OCI-LY7 (cell line): ENCODE measurements at regions not wholly inside any gene's neighbourhood (a gene's known extent, or its start where the extent isn't known, plus 50 kb on each side); places are given as distances from the start of the nearest gene placed in this dataset.
"Not testable (repeated sequence)": the region's sequence is repeated elsewhere in the genome, so short reads cannot be mapped to it uniquely, and the experiment has no call there.

ENCODE experiments used
- BruUV-seq: library from RNA; stranded (reverse); fragments of 400-500 nt; replicated peaks from 2 replicates; lab custom pipeline; 2021; lab: Mats Ljungman, UMichigan
- CTCF ChIA-PET: fragments of 300-600 bp; sonication (Branson Sonifier 250); formaldehyde crosslinking; loops from one replicate; lab custom pipeline; 2022; ENCODE audit warnings: antibody characterized with exemption; ENCODE audit not compliant: unreplicated experiment; lab: Charles Lee
- POLR2A ChIA-PET: fragments of 300-600 bp; sonication (Branson Sonifier 250); formaldehyde crosslinking; loops from one replicate; lab custom pipeline; 2022; ENCODE audit warnings: antibody characterized with exemption; lab: Charles Lee
- DNase-seq: peaks from one replicate; pipeline ENCODE4 v3.0.0-alpha.2; 2015; ENCODE audit warnings: low spot score
- H2AFZ ChIP-seq: fragments of 200-600 bp; sonication (generic), shearing (Covaris generic); 2 replicates; pipeline ENCODE4 v1.6.1; 2014; ENCODE audit warnings: mild to moderate bottlenecking, antibody characterized with exemption, low read length, moderate library complexity
- H3K27ac ChIP-seq: fragments of 200-600 bp; sonication (generic); 2 replicates; pipeline ENCODE4 v1.5.1; 2014; ENCODE audit warnings: mixed run types, low read depth, mild to moderate bottlenecking, moderate library complexity, low read length, inconsistent platforms; ENCODE audit not compliant: poor library complexity, severe bottlenecking
- H3K36me3 ChIP-seq: fragments of 200-600 bp; sonication (generic); 2 replicates; pipeline ENCODE4 v1.6.1; 2014; ENCODE audit warnings: mild to moderate bottlenecking, antibody characterized with exemption, low read length, moderate library complexity, mixed read lengths; ENCODE audit not compliant: insufficient read depth
- H3K4me1 ChIP-seq: fragments of 200-600 bp; sonication (generic); 2 replicates; pipeline ENCODE4 v1.5.1; 2014; ENCODE audit warnings: mild to moderate bottlenecking, low read length; ENCODE audit not compliant: insufficient read depth, poor library complexity, severe bottlenecking
- H3K4me2 ChIP-seq: fragments of 200-600 bp; sonication (generic); 2 replicates; pipeline ENCODE4 v1.6.1; 2014; ENCODE audit warnings: mild to moderate bottlenecking, low read length
- H3K4me3 ChIP-seq: fragments of 200-600 bp; sonication (generic); 2 replicates; pipeline ENCODE4 v1.5.1; 2014; ENCODE audit warnings: mild to moderate bottlenecking, low read depth, low read length; ENCODE audit not compliant: poor library complexity, severe bottlenecking
- H3K79me2 ChIP-seq: fragments of 200-600 bp; sonication (generic); 2 replicates; pipeline ENCODE4 v1.6.1; 2016; ENCODE audit warnings: low read depth, mild to moderate bottlenecking, low read length, moderate library complexity, mixed read lengths; ENCODE audit not compliant: insufficient read depth
- H3K9me2 ChIP-seq: fragments of 200-600 bp; sonication (generic); 2 replicates; pipeline ENCODE4 v1.6.1; 2016; ENCODE audit warnings: mild to moderate bottlenecking, low read length, mixed read lengths; ENCODE audit not compliant: insufficient read depth
- H3K9me3 ChIP-seq: fragments of 200-600 bp; sonication (generic); 2 replicates; pipeline ENCODE4 v1.6.1; 2014; ENCODE audit warnings: mild to moderate bottlenecking, mixed run types, low read length, mixed read lengths
- H4K20me1 ChIP-seq: fragments of 200-600 bp; sonication (generic); 2 replicates; pipeline ENCODE4 v1.6.1; 2014; ENCODE audit warnings: mild to moderate bottlenecking, antibody characterized with exemption, low read length, moderate library complexity, mixed read lengths; ENCODE audit not compliant: insufficient read depth
- CTCF ChIP-seq: fragments of 200-600 bp; sonication (generic); conservative IDR thresholded peaks from 2 replicates; pipeline ENCODE4 v1.5.1; 2014; ENCODE audit warnings: mild to moderate bottlenecking, antibody characterized with exemption, low read length, moderate library complexity, mixed read lengths
- EZH2phosphoT487 ChIP-seq: fragments of 200-600 bp; sonication (generic); IDR thresholded peaks from 2 replicates; pipeline ENCODE4 v1.6.1; 2018; ENCODE audit warnings: low read depth, borderline replicate concordance, mild to moderate bottlenecking, mixed run types, antibody characterized with exemption, low read length, moderate library complexity, mixed read lengths
- intact Hi-C: fragments of 100-400 bp; cut with micrococcal nuclease; formaldehyde crosslinking; loops from one replicate; pipeline ENCODE4 v1.10.0; 2022; ENCODE audit not compliant: unreplicated experiment

- Histone ChIP-seq H3K9me2 (no peaks in the 10 kb centered on the region), H3K4me3 (no peak overlapping the region), H2AFZ (no peak overlapping the region), H3K4me2 (no peak overlapping the region), H3K4me1 (no peaks in the 10 kb centered on the region), H4K20me1 (no peaks in the 10 kb centered on the region), H3K9me3 (peaks cover 6% of the 10 kb centered on the region; the same call in 1 of the 2 replicates), H3K79me2 (no peaks in the 10 kb centered on the region), H3K36me3 (no peaks in the 10 kb centered on the region), H3K27ac (no peak overlapping the region)
- TF ChIP-seq CTCF (no peak), EZH2phosphoT487 (no peak)
- DNase-seq, result no peak
- ChIA-PET POLR2A (interaction anchor here (1.1 kb wide), 1 partner anchor 9 kb away, joined by 3 read pairs; no protein-coding TSS in a partner anchor), CTCF (interaction anchor here (0.6 kb wide), 1 partner anchor 10 kb away, joined by 4 read pairs; no protein-coding TSS in a partner anchor)
- intact Hi-C loops, result no loop called here
- BruUV-seq, result no TSS peak
Measured at GRCh38 chr6:131469130-131469529, 103.9 kb upstream of the ARG1 start.

- no TSS peak for BruUV-seq
- TF ChIP-seq EZH2phosphoT487 (no peak), CTCF (no peak)
- no peaks in the 10 kb centered on the region for H4K20me1 ChIP-seq
- no peaks in the 10 kb centered on the region for H3K79me2 ChIP-seq
- H3K9me3 ChIP-seq, result peaks cover 17% of the 10 kb centered on the region
- DNase-seq, result no peak
- CTCF ChIA-PET, result no interaction called here
- no peak overlapping the region for H3K4me2 ChIP-seq
- no peak overlapping the region; the same call in 1 of the 2 replicates for H2AFZ ChIP-seq
- no peak overlapping the region for H3K4me3 ChIP-seq
- POLR2A ChIA-PET, result interaction anchor here (0.7 to 1.7 kb wide), 4 partner anchors 11 to 336 kb away, joined by 3 to 5 read pairs (median 3); no protein-coding TSS in a partner anchor
- no peaks in the 10 kb centered on the region for H3K4me1 ChIP-seq
- H3K27ac ChIP-seq, result no peak overlapping the region
- intact Hi-C loops, result no loop called here
- no peaks in the 10 kb centered on the region for H3K36me3 ChIP-seq
- H3K9me2 ChIP-seq, result no peaks in the 10 kb centered on the region
Measured at GRCh38 chr6:131470534-131470933, 102.5 kb upstream of the ARG1 start.

- H3K9me2 ChIP-seq, result no peaks in the 10 kb centered on the region
- BruUV-seq, result no TSS peak
- ChIA-PET POLR2A (interaction anchor here (0.6 to 1.7 kb wide), 7 partner anchors 9 to 337 kb away, joined by 3 to 5 read pairs (median 3); no protein-coding TSS in a partner anchor), CTCF (no interaction called here)
- intact Hi-C loops, result no loop called here
- no peaks in the 10 kb centered on the region for H3K36me3 ChIP-seq
- H3K9me3 ChIP-seq, result peaks cover 19% of the 10 kb centered on the region
- H3K4me3 ChIP-seq, result no peak overlapping the region
- no peaks in the 10 kb centered on the region for H4K20me1 ChIP-seq
- H3K79me2 ChIP-seq, result no peaks in the 10 kb centered on the region
- no peak for TF ChIP-seq EZH2phosphoT487
- no peak overlapping the region for H2AFZ ChIP-seq
- DNase-seq, result no peak
- H3K4me2 ChIP-seq, result no peak overlapping the region
- no peak overlapping the region for H3K27ac ChIP-seq
- H3K4me1 ChIP-seq, result no peaks in the 10 kb centered on the region
Measured at GRCh38 chr6:131471331-131471730, 101.7 kb upstream of the ARG1 start.

- H3K27ac ChIP-seq, H3K9me2 ChIP-seq, H3K4me2 ChIP-seq, CTCF ChIA-PET, H3K4me1 ChIP-seq, POLR2A ChIA-PET, intact Hi-C loops, DNase-seq, H2AFZ ChIP-seq, BruUV-seq, H3K4me3 ChIP-seq, H4K20me1 ChIP-seq, H3K36me3 ChIP-seq, H3K79me2 ChIP-seq: not testable (repeated sequence)
- peaks cover 19% of the 10 kb centered on the region for H3K9me3 ChIP-seq
Measured at GRCh38 chr6:131473303-131473702, 99.7 kb upstream of the ARG1 start.
